Astrocyte (in vitro differentiated cells and primary cell): ENCODE measurements at regions not wholly inside any gene's neighbourhood (a gene's known extent, or its start where the extent isn't known, plus 50 kb on each side); places are given as distances from the start of the nearest gene placed in this dataset.

ENCODE experiments used
- EZH2 ChIP-seq: IDR thresholded peaks from 2 replicates; pipeline ENCODE4 v1.6.1; 2012; ENCODE audit warnings: mild to moderate bottlenecking, low read length, inconsistent platforms; ENCODE audit not compliant: insufficient read depth
- TF ChIP-seq, protein P1 (sequence below): IDR thresholded peaks from 2 replicates; pipeline ENCODE4 v1.5.1; 2011; ENCODE audit warnings: low read depth, mild to moderate bottlenecking, inconsistent platforms, low read length, moderate library complexity; ENCODE audit not compliant: insufficient read depth

DNA sequence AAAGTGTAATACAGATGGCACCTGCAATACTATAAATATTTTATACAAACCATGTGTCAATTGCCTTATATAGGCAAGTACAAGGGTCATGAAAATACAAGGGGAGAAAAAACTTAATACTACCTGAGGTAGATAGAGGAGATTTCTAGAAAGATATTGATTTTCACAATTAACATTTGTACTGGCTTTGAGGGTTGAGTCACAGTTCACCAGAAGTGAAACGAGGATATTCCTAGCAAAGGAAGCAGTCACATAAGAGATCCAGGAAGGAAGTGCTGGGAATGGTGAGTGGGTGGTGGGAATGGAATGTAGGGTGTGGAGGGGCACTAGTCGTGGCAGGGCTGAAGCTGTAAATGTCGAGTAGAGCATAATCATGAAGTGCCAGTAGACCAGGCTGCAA is 108.7 kb downstream of the P2RY1 start:
- TF ChIP-seq, protein P1, sequence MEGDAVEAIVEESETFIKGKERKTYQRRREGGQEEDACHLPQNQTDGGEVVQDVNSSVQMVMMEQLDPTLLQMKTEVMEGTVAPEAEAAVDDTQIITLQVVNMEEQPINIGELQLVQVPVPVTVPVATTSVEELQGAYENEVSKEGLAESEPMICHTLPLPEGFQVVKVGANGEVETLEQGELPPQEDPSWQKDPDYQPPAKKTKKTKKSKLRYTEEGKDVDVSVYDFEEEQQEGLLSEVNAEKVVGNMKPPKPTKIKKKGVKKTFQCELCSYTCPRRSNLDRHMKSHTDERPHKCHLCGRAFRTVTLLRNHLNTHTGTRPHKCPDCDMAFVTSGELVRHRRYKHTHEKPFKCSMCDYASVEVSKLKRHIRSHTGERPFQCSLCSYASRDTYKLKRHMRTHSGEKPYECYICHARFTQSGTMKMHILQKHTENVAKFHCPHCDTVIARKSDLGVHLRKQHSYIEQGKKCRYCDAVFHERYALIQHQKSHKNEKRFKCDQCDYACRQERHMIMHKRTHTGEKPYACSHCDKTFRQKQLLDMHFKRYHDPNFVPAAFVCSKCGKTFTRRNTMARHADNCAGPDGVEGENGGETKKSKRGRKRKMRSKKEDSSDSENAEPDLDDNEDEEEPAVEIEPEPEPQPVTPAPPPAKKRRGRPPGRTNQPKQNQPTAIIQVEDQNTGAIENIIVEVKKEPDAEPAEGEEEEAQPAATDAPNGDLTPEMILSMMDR: no peak
- TF ChIP-seq EZH2: no peak
